HEK293 (cell line): ENCODE measurements at regions not wholly inside any gene's neighbourhood (a gene's known extent, or its start where the extent isn't known, plus 50 kb on each side); places are given as distances from the start of the nearest gene placed in this dataset.

Experiments used
- CTCF ChIA-PET: fragments of 350-600 bp; formaldehyde crosslinking; extraction: SDS; loops from one replicate; lab custom pipeline; 2021; ENCODE audit warnings: antibody characterized with exemption; lab: Yijun Ruan, JAX
- POLR2A ChIA-PET: fragments of 300-600 bp; formaldehyde crosslinking; extraction: SDS; loops from one replicate; lab custom pipeline; 2020; ENCODE audit warnings: antibody characterized with exemption, inconsistent platforms; lab: Yijun Ruan, JAX
- H3K27ac ChIP-seq: fragments of 200-500 bp; sonication (Bioruptor generic); 2 replicates; pipeline ENCODE4 v1.5.1; 2014; ENCODE audit warnings: low read depth, low read length, control low read depth, inconsistent platforms; ENCODE audit errors: extremely low read depth
- H3K36me3 ChIP-seq, 2 experiments: fragments of 200-500 bp in 1 of 2; sonication (Bioruptor generic) in 1 of 2; 1 replicate in 1 of 2; 2 replicates in 1 of 2; pipeline ENCODE4 v1.5.1; 2014 to 2017; ENCODE audit warnings: inconsistent platforms in 2 of 2, low read length in 2 of 2; ENCODE audit not compliant: control insufficient read depth in 2 of 2, insufficient read depth in 1 of 2
- H3K4me1 ChIP-seq: fragments of 200-500 bp; sonication (Bioruptor generic); 2 replicates; pipeline ENCODE4 v1.5.1; 2014; ENCODE audit warnings: mild to moderate bottlenecking, low read length, inconsistent platforms; ENCODE audit not compliant: control insufficient read depth, insufficient read depth
- H3K4me3 ChIP-seq: 2 replicates; pipeline ENCODE4 v1.5.1; 2011; ENCODE audit warnings: low read depth, mild to moderate bottlenecking, control low read depth, low read length, moderate library complexity
- H3K9me3 ChIP-seq: fragments of 200-500 bp; sonication (Bioruptor generic); 2 replicates; pipeline ENCODE4 v1.5.1; 2014; ENCODE audit warnings: low read depth, low read length, inconsistent platforms; ENCODE audit not compliant: control insufficient read depth, insufficient read depth
- KLF7 ChIP-seq: fragments of 450-650 bp; formaldehyde crosslinking; IDR thresholded peaks from 2 replicates; pipeline ENCODE4 v1.5.1; 2016; ENCODE audit warnings: missing biosample characterization, missing genetic modification characterization, borderline replicate concordance
- SP2 ChIP-seq: fragments of 450-650 bp; formaldehyde crosslinking; IDR thresholded peaks from 2 replicates; pipeline ENCODE4 v1.5.1; 2016; ENCODE audit warnings: missing biosample characterization, missing genetic modification characterization
- ZBTB21 ChIP-seq: fragments of 450-650 bp; formaldehyde crosslinking; IDR thresholded peaks from 2 replicates; pipeline ENCODE4 v1.5.1; 2017; ENCODE audit warnings: missing biosample characterization, missing genetic modification characterization
- ZNF16 ChIP-seq: fragments of 450-650 bp; formaldehyde crosslinking; IDR thresholded peaks from 2 replicates; pipeline ENCODE4 v1.5.1; 2016; ENCODE audit warnings: low read depth, missing biosample characterization, missing genetic modification characterization
- ZNF184 ChIP-seq: fragments of 450-650 bp; IDR thresholded peaks from 2 replicates; pipeline ENCODE4 v1.5.1; 2018; ENCODE audit warnings: missing biosample characterization, mild to moderate bottlenecking, missing genetic modification characterization
- ZNF544 ChIP-seq: fragments of 450-650 bp; formaldehyde crosslinking; IDR thresholded peaks from 2 replicates; pipeline ENCODE4 v1.5.0; 2017; ENCODE audit warnings: missing biosample characterization, missing genetic modification characterization
- ZNF654 ChIP-seq: fragments of 450-650 bp; formaldehyde crosslinking; IDR thresholded peaks from 2 replicates; pipeline ENCODE4 v1.5.1; 2016; ENCODE audit warnings: low read depth, missing biosample characterization, missing genetic modification characterization
- ZNF768 ChIP-seq: fragments of 450-650 bp; formaldehyde crosslinking; IDR thresholded peaks from 2 replicates; pipeline ENCODE4 v1.5.1; 2018; ENCODE audit warnings: missing biosample characterization, mild to moderate bottlenecking, missing genetic modification characterization
- ZNF837 ChIP-seq: fragments of 450-650 bp; formaldehyde crosslinking; IDR thresholded peaks from 2 replicates; pipeline ENCODE4 v1.5.1; 2016; ENCODE audit warnings: missing biosample characterization, missing genetic modification characterization
- TF ChIP-seq, protein P1 (sequence below): fragments of 450-650 bp; formaldehyde crosslinking; conservative IDR thresholded peaks from 2 replicates; pipeline ENCODE4 v1.5.1; 2016; ENCODE audit warnings: low read depth, missing biosample characterization, missing genetic modification characterization
- TF ChIP-seq, protein P2 (sequence below): fragments of 450-650 bp; formaldehyde crosslinking; conservative IDR thresholded peaks from 2 replicates; pipeline ENCODE4 v1.5.1; 2016; ENCODE audit warnings: low read depth, missing biosample characterization, missing genetic modification characterization
- TF ChIP-seq, protein P3 (sequence below): fragments of 450-650 bp; formaldehyde crosslinking; IDR thresholded peaks from 2 replicates; pipeline ENCODE4 v1.5.1; 2016; ENCODE audit warnings: missing biosample characterization, missing genetic modification characterization
- TF ChIP-seq, protein P4 (sequence below): fragments of 450-650 bp; formaldehyde crosslinking; IDR thresholded peaks from 2 replicates; pipeline ENCODE4 v1.5.0; 2017; ENCODE audit warnings: missing biosample characterization, missing genetic modification characterization, borderline replicate concordance
- TF ChIP-seq, protein P5 (sequence below): fragments of 450-650 bp; formaldehyde crosslinking; IDR thresholded peaks from 2 replicates; pipeline ENCODE4 v1.5.1; 2017; ENCODE audit warnings: missing biosample characterization, missing genetic modification characterization
- TF ChIP-seq, protein P6 (sequence below): fragments of 450-650 bp; formaldehyde crosslinking; IDR thresholded peaks from 2 replicates; pipeline ENCODE4 v1.5.1; 2017; ENCODE audit warnings: missing biosample characterization, missing genetic modification characterization

DNA sequence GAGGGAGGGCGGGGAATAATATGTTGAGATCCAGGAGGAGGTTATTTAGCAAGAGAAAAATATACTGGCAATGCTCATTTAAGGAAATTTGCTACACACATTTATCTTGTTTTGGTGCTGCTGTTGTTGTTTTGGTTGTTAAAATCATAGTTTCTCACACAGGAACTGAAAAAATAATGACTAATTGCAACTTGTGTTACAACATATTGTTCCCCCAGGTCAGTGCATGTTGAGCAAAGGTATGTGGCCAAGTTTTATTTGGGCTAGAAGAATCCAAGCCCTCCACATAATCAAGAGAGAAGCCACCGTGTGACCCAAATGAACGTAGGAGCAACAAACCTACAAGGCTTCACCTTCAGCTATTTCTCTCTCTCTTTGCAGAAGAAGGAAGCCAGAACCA, 220.3 kb upstream of the DAPK1 start:
- no peaks in the 10 kb centered on the region for H3K9me3 ChIP-seq
- POLR2A ChIA-PET: no interaction called here
- no peaks in the 10 kb centered on the region for H3K36me3 ChIP-seq
- TF ChIP-seq ZBTB21 (no peak), ZNF184 (tag by site-specific recombination) (no peak), ZNF654 (no peak)
- TF ChIP-seq, protein P1, sequence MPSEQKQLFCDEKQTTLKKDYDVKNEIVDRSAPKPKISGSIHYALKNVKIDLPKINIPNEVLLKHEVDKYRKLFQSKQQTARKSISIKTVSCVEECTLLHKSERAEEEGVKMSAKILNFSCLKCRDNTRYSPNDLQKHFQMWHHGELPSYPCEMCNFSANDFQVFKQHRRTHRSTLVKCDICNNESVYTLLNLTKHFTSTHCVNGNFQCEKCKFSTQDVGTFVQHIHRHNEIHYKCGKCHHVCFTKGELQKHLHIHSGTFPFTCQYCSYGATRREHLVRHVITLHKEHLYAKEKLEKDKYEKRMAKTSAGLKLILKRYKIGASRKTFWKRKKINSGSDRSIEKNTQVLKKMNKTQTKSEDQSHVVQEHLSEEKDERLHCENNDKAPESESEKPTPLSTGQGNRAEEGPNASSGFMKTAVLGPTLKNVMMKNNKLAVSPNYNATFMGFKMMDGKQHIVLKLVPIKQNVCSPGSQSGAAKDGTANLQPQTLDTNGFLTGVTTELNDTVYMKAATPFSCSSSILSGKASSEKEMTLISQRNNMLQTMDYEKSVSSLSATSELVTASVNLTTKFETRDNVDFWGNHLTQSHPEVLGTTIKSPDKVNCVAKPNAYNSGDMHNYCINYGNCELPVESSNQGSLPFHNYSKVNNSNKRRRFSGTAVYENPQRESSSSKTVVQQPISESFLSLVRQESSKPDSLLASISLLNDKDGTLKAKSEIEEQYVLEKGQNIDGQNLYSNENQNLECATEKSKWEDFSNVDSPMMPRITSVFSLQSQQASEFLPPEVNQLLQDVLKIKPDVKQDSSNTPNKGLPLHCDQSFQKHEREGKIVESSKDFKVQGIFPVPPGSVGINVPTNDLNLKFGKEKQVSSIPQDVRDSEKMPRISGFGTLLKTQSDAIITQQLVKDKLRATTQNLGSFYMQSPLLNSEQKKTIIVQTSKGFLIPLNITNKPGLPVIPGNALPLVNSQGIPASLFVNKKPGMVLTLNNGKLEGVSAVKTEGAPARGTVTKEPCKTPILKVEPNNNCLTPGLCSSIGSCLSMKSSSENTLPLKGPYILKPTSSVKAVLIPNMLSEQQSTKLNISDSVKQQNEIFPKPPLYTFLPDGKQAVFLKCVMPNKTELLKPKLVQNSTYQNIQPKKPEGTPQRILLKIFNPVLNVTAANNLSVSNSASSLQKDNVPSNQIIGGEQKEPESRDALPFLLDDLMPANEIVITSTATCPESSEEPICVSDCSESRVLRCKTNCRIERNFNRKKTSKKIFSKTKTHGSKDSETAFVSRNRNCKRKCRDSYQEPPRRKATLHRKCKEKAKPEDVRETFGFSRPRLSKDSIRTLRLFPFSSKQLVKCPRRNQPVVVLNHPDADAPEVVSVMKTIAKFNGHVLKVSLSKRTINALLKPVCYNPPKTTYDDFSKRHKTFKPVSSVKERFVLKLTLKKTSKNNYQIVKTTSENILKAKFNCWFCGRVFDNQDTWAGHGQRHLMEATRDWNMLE (tag by site-specific recombination): no peak
- TF ChIP-seq, protein P2, sequence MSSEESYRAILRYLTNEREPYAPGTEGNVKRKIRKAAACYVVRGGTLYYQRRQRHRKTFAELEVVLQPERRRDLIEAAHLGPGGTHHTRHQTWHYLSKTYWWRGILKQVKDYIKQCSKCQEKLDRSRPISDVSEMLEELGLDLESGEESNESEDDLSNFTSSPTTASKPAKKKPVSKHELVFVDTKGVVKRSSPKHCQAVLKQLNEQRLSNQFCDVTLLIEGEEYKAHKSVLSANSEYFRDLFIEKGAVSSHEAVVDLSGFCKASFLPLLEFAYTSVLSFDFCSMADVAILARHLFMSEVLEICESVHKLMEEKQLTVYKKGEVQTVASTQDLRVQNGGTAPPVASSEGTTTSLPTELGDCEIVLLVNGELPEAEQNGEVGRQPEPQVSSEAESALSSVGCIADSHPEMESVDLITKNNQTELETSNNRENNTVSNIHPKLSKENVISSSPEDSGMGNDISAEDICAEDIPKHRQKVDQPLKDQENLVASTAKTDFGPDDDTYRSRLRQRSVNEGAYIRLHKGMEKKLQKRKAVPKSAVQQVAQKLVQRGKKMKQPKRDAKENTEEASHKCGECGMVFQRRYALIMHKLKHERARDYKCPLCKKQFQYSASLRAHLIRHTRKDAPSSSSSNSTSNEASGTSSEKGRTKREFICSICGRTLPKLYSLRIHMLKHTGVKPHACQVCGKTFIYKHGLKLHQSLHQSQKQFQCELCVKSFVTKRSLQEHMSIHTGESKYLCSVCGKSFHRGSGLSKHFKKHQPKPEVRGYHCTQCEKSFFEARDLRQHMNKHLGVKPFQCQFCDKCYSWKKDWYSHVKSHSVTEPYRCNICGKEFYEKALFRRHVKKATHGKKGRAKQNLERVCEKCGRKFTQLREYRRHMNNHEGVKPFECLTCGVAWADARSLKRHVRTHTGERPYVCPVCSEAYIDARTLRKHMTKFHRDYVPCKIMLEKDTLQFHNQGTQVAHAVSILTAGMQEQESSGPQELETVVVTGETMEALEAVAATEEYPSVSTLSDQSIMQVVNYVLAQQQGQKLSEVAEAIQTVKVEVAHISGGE (tag by site-specific recombination): 0 out of 2 replicates have a peak, but pooled peaks have one; percentile 42
- CTCF ChIA-PET: no interaction called here
- no peak overlapping the region for H3K4me3 ChIP-seq
- no peaks in the 10 kb centered on the region for H3K4me1 ChIP-seq
- no peak overlapping the region for H3K27ac ChIP-seq

DNA sequence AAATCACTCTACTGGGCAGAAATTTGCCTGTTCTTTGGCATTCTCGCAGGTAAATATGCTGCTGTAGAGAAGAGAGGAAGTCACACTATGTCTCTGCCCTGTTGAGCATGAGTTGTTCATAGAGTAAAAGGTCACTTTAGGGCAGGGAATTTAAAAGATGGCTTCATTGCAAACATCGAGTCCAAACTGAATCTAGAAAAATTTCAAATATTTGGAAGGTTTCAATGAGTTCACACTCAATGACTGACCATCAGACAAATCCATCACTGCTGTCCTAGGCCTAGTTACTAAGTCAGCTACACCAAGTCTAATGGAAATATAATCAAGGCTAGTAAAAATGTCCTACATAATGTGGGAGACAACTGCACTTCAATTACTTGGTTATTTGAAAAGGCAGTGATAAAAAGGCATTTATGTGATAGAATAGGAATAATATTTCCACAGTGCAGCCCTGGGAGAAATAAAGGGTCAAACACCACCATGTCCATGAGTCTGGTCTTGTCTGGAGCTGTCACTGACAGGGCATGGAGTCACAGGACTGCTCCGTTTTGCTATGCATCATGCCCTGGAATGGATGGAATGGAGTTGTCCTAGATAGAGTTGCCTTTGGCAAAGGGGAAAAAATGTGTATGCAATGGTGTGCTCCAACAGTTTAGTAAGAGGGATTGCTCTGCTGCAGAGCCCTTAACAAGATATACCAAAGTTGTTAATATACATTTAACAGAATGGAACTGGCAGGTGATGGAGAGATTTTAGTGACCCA, 218.5 kb upstream of the DAPK1 start:
- POLR2A ChIA-PET: no interaction called here
- no peaks in the 10 kb centered on the region for H3K9me3 ChIP-seq
- H3K4me1 ChIP-seq: no peaks in the 10 kb centered on the region
- CTCF ChIA-PET: interaction anchor here (0.6 to 0.7 kb wide), 2 partner anchors 14 to 168 kb away, joined by 3 to 4 read pairs; no protein-coding TSS in a partner anchor
- no peak overlapping the region for H3K27ac ChIP-seq
- H3K36me3 ChIP-seq: no peaks in the 10 kb centered on the region
- no peak overlapping the region for H3K4me3 ChIP-seq
- TF ChIP-seq, protein P3, sequence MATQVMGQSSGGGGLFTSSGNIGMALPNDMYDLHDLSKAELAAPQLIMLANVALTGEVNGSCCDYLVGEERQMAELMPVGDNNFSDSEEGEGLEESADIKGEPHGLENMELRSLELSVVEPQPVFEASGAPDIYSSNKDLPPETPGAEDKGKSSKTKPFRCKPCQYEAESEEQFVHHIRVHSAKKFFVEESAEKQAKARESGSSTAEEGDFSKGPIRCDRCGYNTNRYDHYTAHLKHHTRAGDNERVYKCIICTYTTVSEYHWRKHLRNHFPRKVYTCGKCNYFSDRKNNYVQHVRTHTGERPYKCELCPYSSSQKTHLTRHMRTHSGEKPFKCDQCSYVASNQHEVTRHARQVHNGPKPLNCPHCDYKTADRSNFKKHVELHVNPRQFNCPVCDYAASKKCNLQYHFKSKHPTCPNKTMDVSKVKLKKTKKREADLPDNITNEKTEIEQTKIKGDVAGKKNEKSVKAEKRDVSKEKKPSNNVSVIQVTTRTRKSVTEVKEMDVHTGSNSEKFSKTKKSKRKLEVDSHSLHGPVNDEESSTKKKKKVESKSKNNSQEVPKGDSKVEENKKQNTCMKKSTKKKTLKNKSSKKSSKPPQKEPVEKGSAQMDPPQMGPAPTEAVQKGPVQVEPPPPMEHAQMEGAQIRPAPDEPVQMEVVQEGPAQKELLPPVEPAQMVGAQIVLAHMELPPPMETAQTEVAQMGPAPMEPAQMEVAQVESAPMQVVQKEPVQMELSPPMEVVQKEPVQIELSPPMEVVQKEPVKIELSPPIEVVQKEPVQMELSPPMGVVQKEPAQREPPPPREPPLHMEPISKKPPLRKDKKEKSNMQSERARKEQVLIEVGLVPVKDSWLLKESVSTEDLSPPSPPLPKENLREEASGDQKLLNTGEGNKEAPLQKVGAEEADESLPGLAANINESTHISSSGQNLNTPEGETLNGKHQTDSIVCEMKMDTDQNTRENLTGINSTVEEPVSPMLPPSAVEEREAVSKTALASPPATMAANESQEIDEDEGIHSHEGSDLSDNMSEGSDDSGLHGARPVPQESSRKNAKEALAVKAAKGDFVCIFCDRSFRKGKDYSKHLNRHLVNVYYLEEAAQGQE (tag by site-specific recombination): no peak
- TF ChIP-seq ZNF768 (tag by site-specific recombination) (no peak), ZNF837 (tag by site-specific recombination) (no peak), SP2 (tag by site-specific recombination) (no peak), ZNF544 (no peak), KLF7 (tag by site-specific recombination) (no peak), ZNF16 (tag by site-specific recombination) (no peak)
- TF ChIP-seq, protein P4, sequence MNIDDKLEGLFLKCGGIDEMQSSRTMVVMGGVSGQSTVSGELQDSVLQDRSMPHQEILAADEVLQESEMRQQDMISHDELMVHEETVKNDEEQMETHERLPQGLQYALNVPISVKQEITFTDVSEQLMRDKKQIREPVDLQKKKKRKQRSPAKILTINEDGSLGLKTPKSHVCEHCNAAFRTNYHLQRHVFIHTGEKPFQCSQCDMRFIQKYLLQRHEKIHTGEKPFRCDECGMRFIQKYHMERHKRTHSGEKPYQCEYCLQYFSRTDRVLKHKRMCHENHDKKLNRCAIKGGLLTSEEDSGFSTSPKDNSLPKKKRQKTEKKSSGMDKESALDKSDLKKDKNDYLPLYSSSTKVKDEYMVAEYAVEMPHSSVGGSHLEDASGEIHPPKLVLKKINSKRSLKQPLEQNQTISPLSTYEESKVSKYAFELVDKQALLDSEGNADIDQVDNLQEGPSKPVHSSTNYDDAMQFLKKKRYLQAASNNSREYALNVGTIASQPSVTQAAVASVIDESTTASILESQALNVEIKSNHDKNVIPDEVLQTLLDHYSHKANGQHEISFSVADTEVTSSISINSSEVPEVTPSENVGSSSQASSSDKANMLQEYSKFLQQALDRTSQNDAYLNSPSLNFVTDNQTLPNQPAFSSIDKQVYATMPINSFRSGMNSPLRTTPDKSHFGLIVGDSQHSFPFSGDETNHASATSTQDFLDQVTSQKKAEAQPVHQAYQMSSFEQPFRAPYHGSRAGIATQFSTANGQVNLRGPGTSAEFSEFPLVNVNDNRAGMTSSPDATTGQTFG (tag by site-specific recombination): no peak
- TF ChIP-seq, protein P5, sequence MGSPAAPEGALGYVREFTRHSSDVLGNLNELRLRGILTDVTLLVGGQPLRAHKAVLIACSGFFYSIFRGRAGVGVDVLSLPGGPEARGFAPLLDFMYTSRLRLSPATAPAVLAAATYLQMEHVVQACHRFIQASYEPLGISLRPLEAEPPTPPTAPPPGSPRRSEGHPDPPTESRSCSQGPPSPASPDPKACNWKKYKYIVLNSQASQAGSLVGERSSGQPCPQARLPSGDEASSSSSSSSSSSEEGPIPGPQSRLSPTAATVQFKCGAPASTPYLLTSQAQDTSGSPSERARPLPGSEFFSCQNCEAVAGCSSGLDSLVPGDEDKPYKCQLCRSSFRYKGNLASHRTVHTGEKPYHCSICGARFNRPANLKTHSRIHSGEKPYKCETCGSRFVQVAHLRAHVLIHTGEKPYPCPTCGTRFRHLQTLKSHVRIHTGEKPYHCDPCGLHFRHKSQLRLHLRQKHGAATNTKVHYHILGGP: no peak
- TF ChIP-seq, protein P6, sequence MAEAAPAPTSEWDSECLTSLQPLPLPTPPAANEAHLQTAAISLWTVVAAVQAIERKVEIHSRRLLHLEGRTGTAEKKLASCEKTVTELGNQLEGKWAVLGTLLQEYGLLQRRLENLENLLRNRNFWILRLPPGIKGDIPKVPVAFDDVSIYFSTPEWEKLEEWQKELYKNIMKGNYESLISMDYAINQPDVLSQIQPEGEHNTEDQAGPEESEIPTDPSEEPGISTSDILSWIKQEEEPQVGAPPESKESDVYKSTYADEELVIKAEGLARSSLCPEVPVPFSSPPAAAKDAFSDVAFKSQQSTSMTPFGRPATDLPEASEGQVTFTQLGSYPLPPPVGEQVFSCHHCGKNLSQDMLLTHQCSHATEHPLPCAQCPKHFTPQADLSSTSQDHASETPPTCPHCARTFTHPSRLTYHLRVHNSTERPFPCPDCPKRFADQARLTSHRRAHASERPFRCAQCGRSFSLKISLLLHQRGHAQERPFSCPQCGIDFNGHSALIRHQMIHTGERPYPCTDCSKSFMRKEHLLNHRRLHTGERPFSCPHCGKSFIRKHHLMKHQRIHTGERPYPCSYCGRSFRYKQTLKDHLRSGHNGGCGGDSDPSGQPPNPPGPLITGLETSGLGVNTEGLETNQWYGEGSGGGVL (tag by site-specific recombination): no peak
